Spleen (tissue), 11 donors: ENCODE measurements at regions not wholly inside any gene's neighbourhood (a gene's known extent, or its start where the extent isn't known, plus 50 kb on each side); places are given as distances from the start of the nearest gene placed in this dataset.

Source experiments
- DNase-seq: peaks from one replicate; pipeline ENCODE4 v3.0.0-alpha.2; 2020
- H3K27ac ChIP-seq, 8 donors: fragments of 200-600 bp; sonication (generic) in 7 of 8; 1 replicate in 4 of 8; 2 replicates in 4 of 8; pipeline versions ENCODE4 v1.5.0 to v1.8.0; 2016 to 2021; ENCODE audit warnings: inconsistent platforms in 4 of 8, mild to moderate bottlenecking in 4 of 8, moderate library complexity in 1 of 8
- H3K27me3 ChIP-seq, 7 donors: fragments of 200-600 bp; sonication (generic) in 6 of 7; replicated peaks in 1 of 7; 1 replicate in 4 of 7; 2 replicates in 3 of 7; pipeline versions ENCODE4 v1.5.0 to v1.8.0; 2016 to 2021; ENCODE audit warnings: inconsistent platforms in 3 of 7, mild to moderate bottlenecking in 1 of 7
- H3K36me3 ChIP-seq, 6 donors: fragments of 200-600 bp; sonication (generic) in 5 of 6; 1 replicate in 4 of 6; 2 replicates in 2 of 6; pipeline versions ENCODE4 v1.5.0 to v1.8.0; 2016 to 2021; ENCODE audit warnings: inconsistent platforms in 2 of 6
- H3K4me1 ChIP-seq, 6 donors: fragments of 200-600 bp; sonication (generic) in 5 of 6; 1 replicate in 3 of 6; 2 replicates in 3 of 6; pipeline versions ENCODE4 v1.5.0 to v1.8.0; 2016 to 2021; ENCODE audit warnings: inconsistent platforms in 3 of 6
- H3K4me3 ChIP-seq, 8 donors: fragments of 200-600 bp; sonication (generic) in 7 of 8; 1 replicate in 4 of 8; 2 replicates in 4 of 8; pipeline versions ENCODE4 v1.5.0 to v1.8.0; 2016 to 2021; ENCODE audit warnings: inconsistent platforms in 4 of 8, mild to moderate bottlenecking in 4 of 8, moderate library complexity in 2 of 8
- H3K9me3 ChIP-seq, 8 donors: fragments of 200-600 bp; sonication (generic) in 7 of 8; 1 replicate in 4 of 8; 2 replicates in 4 of 8; pipeline versions ENCODE4 v1.5.0 to v1.8.0; 2016 to 2021; ENCODE audit warnings: inconsistent platforms in 4 of 8
- POLR2A ChIP-seq, 3 donors: fragments of 450-650 bp; IDR thresholded peaks; one replicate each; pipeline ENCODE4 v1.5.1; 2017; ENCODE audit warnings: antibody characterized with exemption in 3 of 3, mild to moderate bottlenecking in 1 of 3
- POLR2AphosphoS5 ChIP-seq, 3 donors: sonication (generic); formaldehyde crosslinking; IDR thresholded peaks; one replicate each; pipeline ENCODE4 v1.5.1; 2017; ENCODE audit warnings: antibody characterized with exemption in 3 of 3
- WGBS, 5 donors: extraction: QIAGEN DNeasy Blood & Tissue Kit in 3 of 5; methylation state at CpG; one replicate each; pipeline versions ENCODE4 v1.1.5 to v1.1.7; 2013 to 2018; 5-methylcytosine and 5-hydroxymethylcytosine counted together
- intact Hi-C: fragments of 100-400 bp; cut with DNase I; formaldehyde crosslinking; loops from one replicate; pipeline ENCODE4 v1.15.0; 2023; ENCODE audit warnings: low total_unique reads
- TF ChIP-seq, protein P1 (sequence below), 11 experiments: fragments of 200-600 bp in 7 of 11; fragments of 450-650 bp in 4 of 11; sonication (generic) in 4 of 11; IDR thresholded peaks in 8 of 11; conservative IDR thresholded peaks in 3 of 11; 1 replicate in 7 of 11; 2 replicates in 4 of 11; pipeline versions ENCODE4 v1.4.0 to v1.8.0; 2016 to 2021; ENCODE audit warnings: antibody characterized with exemption in 11 of 11, inconsistent platforms in 4 of 11, mild to moderate bottlenecking in 1 of 11
- donor health status: healthy with polysubstance abuse.
- donor health status: DM: no; HTN: no; CAD: no; lungs with moderate emphysema.
- donor health status: DM: no; HTN: no; CAD: no.
- donor health status: Bipolar disorder and iron deficiency.
- donor health status: healthy.
- donor health status: DM: no; HTN: no; CAD: no.
- donor health status: DM: yes; HTN: yes; CAD: no.

DNA sequence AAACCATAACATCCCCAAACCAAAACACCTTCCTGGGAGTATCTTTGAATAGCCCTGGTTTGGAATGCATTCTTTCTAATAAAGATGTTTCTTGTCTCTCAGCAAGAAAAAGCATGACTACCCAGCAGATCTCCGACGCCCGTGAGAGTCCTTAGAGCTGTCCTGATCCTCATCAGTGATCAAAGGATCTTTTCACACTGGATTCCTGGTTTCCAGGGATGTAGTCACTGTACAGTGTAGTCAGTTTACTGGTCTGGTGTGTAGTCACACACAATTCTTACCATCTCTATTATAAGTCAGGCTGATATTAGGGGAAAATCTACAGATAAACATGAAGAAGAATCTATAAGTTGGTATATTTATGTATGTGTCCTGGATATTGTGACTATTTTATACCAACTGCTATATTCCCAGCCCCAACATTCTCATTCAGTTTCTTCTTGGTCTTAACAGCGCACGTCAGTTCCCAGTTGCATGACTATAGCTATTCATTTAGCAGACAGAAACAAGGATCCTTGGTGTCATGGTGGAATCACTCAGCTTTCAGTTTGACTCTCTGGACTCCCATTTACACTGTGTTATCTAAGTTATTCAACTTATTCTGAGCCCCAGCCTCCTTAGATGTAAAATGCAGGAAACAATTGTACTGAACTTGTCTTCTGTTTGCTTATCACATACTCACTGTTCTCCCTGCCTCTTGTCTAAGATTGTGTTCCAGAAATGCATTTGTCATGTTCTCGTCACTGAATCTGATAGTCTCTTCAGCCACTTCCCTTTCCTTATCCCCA, 68.3 kb downstream of the SLIT2 start:
- Histone ChIP-seq H3K4me1 (peaks cover 0 to 3% (median 1%) of the 10 kb centered on the region in 6 donors), H3K27me3 (no peaks in the 10 kb centered on the region), H3K27ac (no peak overlapping the region), H3K9me3 (no peaks in the 10 kb centered on the region), H3K4me3 (no peak overlapping the region), H3K36me3 (no peaks in the 10 kb centered on the region)
- 78 to 91% (median 83%) methylated on average over 6 of the region's 6 CpGs for WGBS, 5 donors
- intact Hi-C loops, result no loop called here
- no peak for TF ChIP-seq POLR2AphosphoS5 (IDR thresholded peaks at IDR 0.05)
- TF ChIP-seq POLR2A (IDR thresholded peaks at IDR 0.05), result no peak
- TF ChIP-seq, protein P1, sequence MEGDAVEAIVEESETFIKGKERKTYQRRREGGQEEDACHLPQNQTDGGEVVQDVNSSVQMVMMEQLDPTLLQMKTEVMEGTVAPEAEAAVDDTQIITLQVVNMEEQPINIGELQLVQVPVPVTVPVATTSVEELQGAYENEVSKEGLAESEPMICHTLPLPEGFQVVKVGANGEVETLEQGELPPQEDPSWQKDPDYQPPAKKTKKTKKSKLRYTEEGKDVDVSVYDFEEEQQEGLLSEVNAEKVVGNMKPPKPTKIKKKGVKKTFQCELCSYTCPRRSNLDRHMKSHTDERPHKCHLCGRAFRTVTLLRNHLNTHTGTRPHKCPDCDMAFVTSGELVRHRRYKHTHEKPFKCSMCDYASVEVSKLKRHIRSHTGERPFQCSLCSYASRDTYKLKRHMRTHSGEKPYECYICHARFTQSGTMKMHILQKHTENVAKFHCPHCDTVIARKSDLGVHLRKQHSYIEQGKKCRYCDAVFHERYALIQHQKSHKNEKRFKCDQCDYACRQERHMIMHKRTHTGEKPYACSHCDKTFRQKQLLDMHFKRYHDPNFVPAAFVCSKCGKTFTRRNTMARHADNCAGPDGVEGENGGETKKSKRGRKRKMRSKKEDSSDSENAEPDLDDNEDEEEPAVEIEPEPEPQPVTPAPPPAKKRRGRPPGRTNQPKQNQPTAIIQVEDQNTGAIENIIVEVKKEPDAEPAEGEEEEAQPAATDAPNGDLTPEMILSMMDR (IDR thresholded peaks at IDR 0.05 in 8 of 11, conservative IDR thresholded peaks at IDR 0.05 in 3 of 11), result no peak
- no peak for DNase-seq

DNA sequence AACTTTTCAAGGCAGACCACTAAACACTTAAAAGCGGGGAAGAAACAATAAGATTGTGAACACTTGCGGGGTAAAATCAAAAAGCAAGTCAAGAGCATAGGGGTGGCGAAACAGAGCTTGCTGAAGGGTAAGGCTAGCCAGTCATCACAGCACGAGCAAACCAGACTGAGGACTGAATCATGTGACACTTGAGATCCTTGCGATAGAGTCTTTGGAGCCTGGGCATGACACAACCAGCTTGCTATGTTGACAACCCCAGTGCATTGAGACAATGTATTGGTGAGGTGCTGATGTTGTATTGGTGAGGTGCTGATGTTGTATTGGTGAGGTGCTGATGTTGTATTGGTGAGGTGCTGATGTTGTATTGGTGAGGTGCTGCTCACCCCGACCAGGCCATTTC, 72.3 kb downstream of the SLIT2 start:
- H3K4me1 ChIP-seq, result peaks cover 0 to 2% (median 0%) of the 10 kb centered on the region in 6 donors
- no peaks in the 10 kb centered on the region for H3K27me3 ChIP-seq
- H3K4me3 ChIP-seq, result no peak overlapping the region
- intact Hi-C loops, result no loop called here
- no peaks in the 10 kb centered on the region for H3K36me3 ChIP-seq
- TF ChIP-seq POLR2A (IDR thresholded peaks at IDR 0.05), result no peak
- TF ChIP-seq POLR2AphosphoS5 (IDR thresholded peaks at IDR 0.05), result no peak
- TF ChIP-seq, protein P1 (IDR thresholded peaks at IDR 0.05 in 8 of 11, conservative IDR thresholded peaks at IDR 0.05 in 3 of 11), result no peak
- 79 to 93% (median 89%) methylated on average over 6 of the region's 6 CpGs for WGBS, 5 donors
- H3K9me3 ChIP-seq, result no peaks in the 10 kb centered on the region
- DNase-seq, result no peak
- H3K27ac ChIP-seq, result no peak overlapping the region

DNA sequence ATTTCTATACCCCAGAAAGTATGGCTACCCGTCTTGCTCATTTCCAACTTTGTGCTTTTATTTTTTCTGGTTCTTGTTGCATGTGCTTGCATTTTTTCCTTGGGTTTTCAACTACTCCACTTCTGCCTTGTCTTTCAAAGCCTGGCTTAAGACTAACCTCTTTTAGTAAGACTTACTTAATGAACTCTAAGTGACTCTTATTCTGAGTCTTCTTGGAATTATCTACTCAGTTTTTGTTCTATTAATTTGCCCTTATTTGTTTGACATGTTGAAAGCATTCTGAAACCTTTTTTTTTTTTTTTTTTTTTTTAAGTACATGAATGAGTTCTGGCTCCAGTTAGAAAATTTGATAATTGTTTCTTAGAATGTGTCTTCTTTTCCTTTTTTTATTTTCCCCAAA, 74.8 kb downstream of the SLIT2 start:
- no peak for DNase-seq
- Histone ChIP-seq H3K27ac (no peak overlapping the region), H3K27me3 (no peaks in the 10 kb centered on the region), H3K4me3 (no peak overlapping the region), H3K9me3 (no peaks in the 10 kb centered on the region), H3K36me3 (no peaks in the 10 kb centered on the region), H3K4me1 (peaks cover 0 to 7% (median 0%) of the 10 kb centered on the region in 6 donors)
- WGBS, 5 donors, result 67 to 80% (median 73%) methylated on average over 1 of the region's 1 CpG
- intact Hi-C loops, result no loop called here
- TF ChIP-seq POLR2AphosphoS5 (IDR thresholded peaks at IDR 0.05), result no peak

DNA sequence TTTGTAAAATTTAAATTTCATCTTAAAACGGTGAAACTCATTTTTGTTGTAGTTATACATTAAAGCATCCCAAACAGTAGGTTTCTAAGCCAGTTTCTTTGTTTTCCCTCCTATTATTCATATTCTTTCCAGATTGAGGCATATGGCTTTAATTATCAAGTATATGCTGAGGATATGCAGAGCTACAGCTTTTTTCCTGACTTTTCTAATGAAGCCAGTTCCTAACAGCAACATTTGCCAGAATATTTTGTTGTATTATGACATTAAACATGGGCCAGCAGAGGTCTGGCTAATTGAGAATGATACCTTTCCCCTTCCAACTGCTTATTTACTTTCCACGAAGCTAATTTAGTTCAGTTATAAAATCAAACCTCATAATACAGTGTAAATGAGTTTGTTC, 75.3 kb downstream of the SLIT2 start:
- DNase-seq, result no peak
- Histone ChIP-seq H3K27me3 (no peaks in the 10 kb centered on the region), H3K9me3 (no peaks in the 10 kb centered on the region), H3K36me3 (no peaks in the 10 kb centered on the region), H3K4me3 (no peak overlapping the region), H3K4me1 (peaks cover 0 to 7% (median 0%) of the 10 kb centered on the region in 6 donors), H3K27ac (no peak overlapping the region)
- WGBS, 5 donors, result 58 to 88% (median 74%) methylated on average over 2 of the region's 2 CpGs
- no peak for TF ChIP-seq POLR2A (IDR thresholded peaks at IDR 0.05)
- TF ChIP-seq POLR2AphosphoS5 (IDR thresholded peaks at IDR 0.05), result no peak
- intact Hi-C loops, result no loop called here

DNA sequence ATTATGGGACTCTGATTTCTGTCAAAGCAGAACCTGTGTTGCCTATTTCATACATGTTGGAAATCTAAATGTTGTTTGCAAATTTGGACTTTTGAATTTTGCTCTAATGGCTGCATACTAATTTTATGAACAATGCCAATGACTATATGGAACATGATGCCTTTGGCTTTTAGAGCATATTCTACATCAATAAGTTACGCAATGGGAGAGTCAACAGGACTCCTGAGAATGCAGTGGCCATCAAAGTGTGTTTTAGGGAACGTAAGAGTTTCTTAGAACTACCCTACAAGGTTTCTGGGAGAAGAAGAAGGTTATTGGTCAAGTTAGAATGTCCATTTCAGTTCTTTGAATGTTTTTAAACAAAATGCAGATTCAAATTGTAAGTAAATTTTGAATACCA, 76.1 kb downstream of the SLIT2 start:
- Histone ChIP-seq H3K27me3 (no peaks in the 10 kb centered on the region), H3K27ac (no peak overlapping the region), H3K9me3 (no peaks in the 10 kb centered on the region), H3K4me3 (no peak overlapping the region), H3K36me3 (no peaks in the 10 kb centered on the region), H3K4me1 (peaks cover 0 to 7% (median 0%) of the 10 kb centered on the region in 6 donors)
- TF ChIP-seq POLR2A (IDR thresholded peaks at IDR 0.05), result no peak
- no peak for TF ChIP-seq POLR2AphosphoS5 (IDR thresholded peaks at IDR 0.05)
- TF ChIP-seq, protein P1 (IDR thresholded peaks at IDR 0.05 in 8 of 11, conservative IDR thresholded peaks at IDR 0.05 in 3 of 11), result no peak
- WGBS, 5 donors, result 84 to 88% (median 86%) methylated on average over 2 of the region's 2 CpGs
- no peak for DNase-seq
- intact Hi-C loops, result no loop called here
